ENCODE measurements at regions not wholly inside any gene's neighbourhood (a gene's known extent, or its start where the extent isn't known, plus 50 kb on each side); places are given as distances from the start of the nearest gene placed in this dataset.

DNA sequence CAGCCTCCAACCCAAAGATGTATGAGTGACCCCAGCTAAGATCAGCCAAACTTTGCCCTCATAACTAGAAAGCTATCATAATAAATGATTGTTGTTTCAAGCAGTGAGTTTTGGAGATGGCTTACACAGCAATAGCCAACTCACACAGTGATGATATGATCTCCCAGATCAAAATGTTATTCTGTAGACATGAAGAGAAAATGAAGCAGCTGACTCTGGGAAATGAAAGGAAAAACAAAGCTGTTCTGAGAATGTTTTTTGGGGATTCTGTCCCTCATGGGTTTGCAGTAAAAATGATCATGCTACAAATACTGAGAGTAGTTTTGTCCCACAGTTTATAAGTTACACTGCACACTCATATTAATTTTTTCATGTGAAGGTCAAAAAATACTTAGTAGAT, 617.8 kb downstream of the MRPL39 start:
- no peak for DNase-seq (ENCODE audit: low spot score in 2 of 2)
- Histone ChIP-seq H3K9me3 (no peaks in the 10 kb centered on the region), H3K4me1 (no peaks in the 10 kb centered on the region), H3K36me3 (no peaks in the 10 kb centered on the region), H3K4me3 (no peak overlapping the region), H3K27me3 (no peaks in the 10 kb centered on the region), H3K27ac (no peak overlapping the region)
- TF ChIP-seq POLR2A (IDR thresholded peaks at IDR 0.05): no peak
- no peak for TF ChIP-seq POLR2AphosphoS5 (IDR thresholded peaks at IDR 0.05)
- TF ChIP-seq, protein P1, sequence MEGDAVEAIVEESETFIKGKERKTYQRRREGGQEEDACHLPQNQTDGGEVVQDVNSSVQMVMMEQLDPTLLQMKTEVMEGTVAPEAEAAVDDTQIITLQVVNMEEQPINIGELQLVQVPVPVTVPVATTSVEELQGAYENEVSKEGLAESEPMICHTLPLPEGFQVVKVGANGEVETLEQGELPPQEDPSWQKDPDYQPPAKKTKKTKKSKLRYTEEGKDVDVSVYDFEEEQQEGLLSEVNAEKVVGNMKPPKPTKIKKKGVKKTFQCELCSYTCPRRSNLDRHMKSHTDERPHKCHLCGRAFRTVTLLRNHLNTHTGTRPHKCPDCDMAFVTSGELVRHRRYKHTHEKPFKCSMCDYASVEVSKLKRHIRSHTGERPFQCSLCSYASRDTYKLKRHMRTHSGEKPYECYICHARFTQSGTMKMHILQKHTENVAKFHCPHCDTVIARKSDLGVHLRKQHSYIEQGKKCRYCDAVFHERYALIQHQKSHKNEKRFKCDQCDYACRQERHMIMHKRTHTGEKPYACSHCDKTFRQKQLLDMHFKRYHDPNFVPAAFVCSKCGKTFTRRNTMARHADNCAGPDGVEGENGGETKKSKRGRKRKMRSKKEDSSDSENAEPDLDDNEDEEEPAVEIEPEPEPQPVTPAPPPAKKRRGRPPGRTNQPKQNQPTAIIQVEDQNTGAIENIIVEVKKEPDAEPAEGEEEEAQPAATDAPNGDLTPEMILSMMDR (IDR thresholded peaks at IDR 0.05): no peak
- intact Hi-C loops (cut with DNase I; ENCODE audit: low total_unique reads): no loop called here

DNA sequence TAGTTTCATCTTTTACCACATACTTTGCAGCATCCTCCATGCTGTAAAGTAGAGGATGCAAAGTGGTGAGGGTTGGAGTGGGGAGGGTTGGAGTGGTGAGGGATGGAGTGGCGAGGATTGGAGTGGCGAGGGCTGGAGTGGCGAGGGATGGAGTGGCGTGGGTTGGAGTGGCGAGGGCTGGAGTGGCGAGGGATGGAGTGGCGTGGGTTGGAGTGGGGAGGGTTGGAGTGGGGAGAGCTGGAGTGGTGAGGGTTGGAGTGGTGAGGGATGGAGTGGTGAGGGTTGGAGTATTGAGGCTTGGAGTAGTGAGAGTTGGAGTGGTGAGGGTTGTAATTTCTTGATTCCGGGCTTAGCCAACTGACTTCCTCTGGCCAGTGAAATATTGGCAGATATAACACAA, 618.3 kb downstream of the MRPL39 start:
- no peak for DNase-seq (ENCODE audit: low spot score in 2 of 2)
- intact Hi-C loops (cut with DNase I; ENCODE audit: low total_unique reads): no loop called here
- Histone ChIP-seq H3K4me3 (no peak overlapping the region), H3K4me1 (no peaks in the 10 kb centered on the region), H3K9me3 (no peaks in the 10 kb centered on the region), H3K36me3 (no peaks in the 10 kb centered on the region), H3K27ac (no peak overlapping the region), H3K27me3 (no peaks in the 10 kb centered on the region)
- TF ChIP-seq, protein P1 (IDR thresholded peaks at IDR 0.05): no peak
- TF ChIP-seq POLR2AphosphoS5 (IDR thresholded peaks at IDR 0.05) (no peak), POLR2A (IDR thresholded peaks at IDR 0.05) (no peak)

DNA sequence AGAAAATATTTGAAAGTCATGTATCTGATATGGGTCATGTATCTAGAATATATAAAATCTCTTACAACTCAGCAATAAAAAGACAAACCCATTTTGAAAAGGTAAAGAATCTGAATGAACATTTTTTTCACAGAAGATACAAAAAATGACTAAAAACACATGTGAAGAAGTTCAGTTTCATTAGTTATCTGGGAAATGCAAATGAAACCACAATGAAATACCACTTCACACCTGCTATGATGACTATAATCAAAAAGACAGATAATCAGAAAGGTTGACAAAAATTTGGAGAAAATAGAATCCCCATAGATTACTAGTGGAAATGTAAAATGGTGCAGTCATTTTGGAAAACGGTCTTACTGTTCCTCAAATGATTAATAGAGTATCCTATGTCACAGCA, 631.0 kb downstream of the MRPL39 start:
- intact Hi-C loops (cut with DNase I; ENCODE audit: low total_unique reads): no loop called here
- no peaks in the 10 kb centered on the region for H3K4me1 ChIP-seq
- TF ChIP-seq POLR2A (IDR thresholded peaks at IDR 0.05): no peak
- no peak for TF ChIP-seq POLR2AphosphoS5 (IDR thresholded peaks at IDR 0.05)
- TF ChIP-seq, protein P1 (IDR thresholded peaks at IDR 0.05): no peak
- H3K27me3 ChIP-seq: no peaks in the 10 kb centered on the region
- H3K36me3 ChIP-seq: no peaks in the 10 kb centered on the region
- no peak overlapping the region for H3K4me3 ChIP-seq
- H3K9me3 ChIP-seq: no peaks in the 10 kb centered on the region
- no peak overlapping the region for H3K27ac ChIP-seq
- DNase-seq (ENCODE audit: low spot score in 2 of 2): no peak

DNA sequence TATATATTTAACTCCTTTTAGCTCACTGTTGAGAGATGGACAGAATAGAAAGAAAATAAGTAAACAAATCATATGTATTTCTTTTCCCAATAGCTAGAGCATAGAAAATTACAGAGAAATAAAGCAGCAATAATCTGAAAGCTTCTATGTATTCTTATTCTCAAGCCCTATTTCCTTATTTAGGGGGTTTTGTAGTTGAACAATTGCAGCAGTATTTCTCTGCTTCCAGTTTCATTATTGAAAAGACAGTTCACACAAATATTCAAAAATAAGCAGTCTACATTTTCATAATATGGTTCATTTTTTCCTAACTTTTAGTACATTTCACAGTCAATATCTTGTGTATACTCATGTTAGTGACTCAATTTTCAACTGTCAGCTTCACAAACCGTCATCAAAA, 638.2 kb downstream of the MRPL39 start:
- Histone ChIP-seq H3K36me3 (no peaks in the 10 kb centered on the region), H3K27me3 (no peaks in the 10 kb centered on the region), H3K9me3 (no peaks in the 10 kb centered on the region), H3K4me1 (no peaks in the 10 kb centered on the region), H3K27ac (no peak overlapping the region), H3K4me3 (no peak overlapping the region)
- no peak for DNase-seq (ENCODE audit: low spot score in 2 of 2)
- intact Hi-C loops (cut with DNase I; ENCODE audit: low total_unique reads): no loop called here
- TF ChIP-seq, protein P1 (IDR thresholded peaks at IDR 0.05): no peak
- TF ChIP-seq POLR2AphosphoS5 (IDR thresholded peaks at IDR 0.05) (no peak), POLR2A (IDR thresholded peaks at IDR 0.05) (no peak)

DNA sequence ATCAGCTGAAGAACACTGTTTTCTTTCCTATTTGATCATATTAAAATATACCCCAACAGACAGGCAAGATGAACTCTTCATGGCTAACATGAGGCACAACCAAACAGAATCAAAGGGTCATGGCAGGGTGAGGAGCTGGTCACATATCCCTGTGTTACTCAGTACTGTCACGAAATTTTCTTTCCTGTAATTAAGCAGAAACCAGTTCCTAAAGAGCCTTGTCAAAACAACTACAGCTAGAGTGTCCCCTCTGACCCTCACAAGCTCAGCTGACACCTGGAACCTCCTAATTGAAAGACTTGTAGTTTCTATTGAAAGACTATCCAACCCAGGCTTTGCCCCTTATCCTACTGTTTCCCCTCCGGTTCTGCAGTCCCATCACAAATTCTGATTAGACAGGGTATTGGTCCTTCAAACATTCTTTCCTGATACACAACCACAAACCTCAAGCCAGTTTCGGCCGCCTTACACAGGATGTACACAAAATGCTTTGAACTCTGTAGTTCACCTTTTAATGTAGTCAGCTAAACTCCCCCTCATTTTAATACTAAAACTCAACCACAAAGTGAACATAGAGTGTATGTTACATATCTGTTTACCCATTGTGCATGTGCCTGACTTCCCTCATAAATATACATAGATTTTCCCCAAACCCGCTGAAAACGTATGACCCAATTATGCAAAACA, 651.9 kb downstream of the MRPL39 start:
- Histone ChIP-seq H3K36me3 (no peaks in the 10 kb centered on the region), H3K27ac (no peak overlapping the region), H3K27me3 (no peaks in the 10 kb centered on the region), H3K9me3 (no peaks in the 10 kb centered on the region), H3K4me1 (no peaks in the 10 kb centered on the region), H3K4me3 (no peak overlapping the region)
- TF ChIP-seq POLR2AphosphoS5 (IDR thresholded peaks at IDR 0.05) (no peak), POLR2A (IDR thresholded peaks at IDR 0.05) (no peak)
- TF ChIP-seq, protein P1 (IDR thresholded peaks at IDR 0.05): no peak
- no peak for DNase-seq (ENCODE audit: low spot score in 2 of 2)
- intact Hi-C loops (cut with DNase I; ENCODE audit: low total_unique reads): no loop called here
